ENCODE measurements at regions not wholly inside any gene's neighbourhood (a gene's known extent, or its start where the extent isn't known, plus 50 kb on each side); places are given as distances from the start of the nearest gene placed in this dataset.

GRCh38 chr9:81112627-81113452 lies 576.5 kb downstream of the TLE1 start:
- intact Hi-C loops (cut with DNase I; ENCODE audit: low total_unique reads) = no loop called here
- TF ChIP-seq CTCF (IDR thresholded peaks at IDR 0.05) = no peak
- TF ChIP-seq POLR2A (IDR thresholded peaks at IDR 0.05) = no peak
- no peak for DNase-seq (ENCODE audit: low spot score in 2 of 2)
- WGBS, 2 donors = 66 to 68% methylated on average over 7 of the region's 7 CpGs
- no peak overlapping the region for H3K4me3 ChIP-seq (ENCODE audit: low read depth, poor library complexity, severe bottlenecking)

- TF ChIP-seq POLR2A (IDR thresholded peaks at IDR 0.05) = no peak
- TF ChIP-seq CTCF (IDR thresholded peaks at IDR 0.05) = no peak
- no peak overlapping the region for H3K4me3 ChIP-seq (ENCODE audit: low read depth, poor library complexity, severe bottlenecking)
- DNase-seq (ENCODE audit: low spot score in 2 of 2) = no peak
- intact Hi-C loops (cut with DNase I; ENCODE audit: low total_unique reads) = no loop called here
- 74 to 80% methylated on average over 1 of the region's 1 CpG for WGBS, 2 donors
Observed at GRCh38 chr9:81108821-81109220, 580.5 kb downstream of the TLE1 start.

DNA sequence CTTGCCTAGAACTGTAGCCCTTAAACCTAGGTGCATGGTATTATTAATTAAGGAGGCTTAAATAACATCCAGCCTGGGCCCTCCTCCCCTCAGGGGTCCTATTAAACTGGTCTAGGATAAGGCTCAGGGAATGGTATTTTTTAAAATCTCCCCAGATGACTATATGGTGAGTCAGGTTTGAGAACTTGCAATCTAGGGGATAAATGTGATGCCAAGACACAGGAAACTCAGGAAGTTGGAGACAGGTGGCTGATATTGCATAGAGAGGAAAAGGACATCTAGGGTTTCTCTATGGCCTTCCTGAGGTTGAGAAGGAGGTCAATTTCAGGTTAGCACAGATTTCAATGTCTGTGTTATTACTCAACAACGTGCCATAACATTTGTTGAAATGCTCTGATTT lies 581.0 kb downstream of the TLE1 start:
- H3K4me3 ChIP-seq (ENCODE audit: low read depth, poor library complexity, severe bottlenecking) = no peak overlapping the region
- TF ChIP-seq POLR2A (IDR thresholded peaks at IDR 0.05) (no peak), CTCF (IDR thresholded peaks at IDR 0.05) (no peak)
- 53 to 68% methylated on average over 1 of the region's 1 CpG for WGBS, 2 donors
- no peak for DNase-seq (ENCODE audit: low spot score in 2 of 2)
- intact Hi-C loops (cut with DNase I; ENCODE audit: low total_unique reads) = no loop called here

- TF ChIP-seq CTCF (IDR thresholded peaks at IDR 0.05) (no peak), POLR2A (IDR thresholded peaks at IDR 0.05) (no peak)
- DNase-seq (ENCODE audit: low spot score in 2 of 2) = no peak
- 65 to 69% methylated on average over 10 of the region's 10 CpGs for whole genome bisulfite sequencing, 2 donors
- no peak overlapping the region for H3K4me3 ChIP-seq (ENCODE audit: low read depth, poor library complexity, severe bottlenecking)
- intact Hi-C loops (cut with DNase I; ENCODE audit: low total_unique reads) = no loop called here
Observed at GRCh38 chr9:81103597-81104471, 585.5 kb downstream of the TLE1 start.

- intact Hi-C loops (cut with DNase I; ENCODE audit: low total_unique reads) = no loop called here
- no peak overlapping the region for H3K4me3 ChIP-seq (ENCODE audit: low read depth, poor library complexity, severe bottlenecking)
- no peak for TF ChIP-seq CTCF (IDR thresholded peaks at IDR 0.05)
- no peak for TF ChIP-seq POLR2A (IDR thresholded peaks at IDR 0.05)
- DNase-seq (ENCODE audit: low spot score in 2 of 2) = no peak
- 78 to 81% methylated on average over 11 of the region's 11 CpGs for WGBS, 2 donors
Observed at GRCh38 chr9:81097131-81097847, 592.1 kb downstream of the TLE1 start.
